GM21390 (cell line): ENCODE measurements at regions not wholly inside any gene's neighbourhood (a gene's known extent, or its start where the extent isn't known, plus 50 kb on each side); places are given as distances from the start of the nearest gene placed in this dataset.

Source experiments
- ATAC-seq: cut with Tn5 transposase; IDR thresholded peaks from one replicate; pipeline ENCODE4 v1.9.1; 2021; ENCODE audit not compliant: unreplicated experiment

DNA sequence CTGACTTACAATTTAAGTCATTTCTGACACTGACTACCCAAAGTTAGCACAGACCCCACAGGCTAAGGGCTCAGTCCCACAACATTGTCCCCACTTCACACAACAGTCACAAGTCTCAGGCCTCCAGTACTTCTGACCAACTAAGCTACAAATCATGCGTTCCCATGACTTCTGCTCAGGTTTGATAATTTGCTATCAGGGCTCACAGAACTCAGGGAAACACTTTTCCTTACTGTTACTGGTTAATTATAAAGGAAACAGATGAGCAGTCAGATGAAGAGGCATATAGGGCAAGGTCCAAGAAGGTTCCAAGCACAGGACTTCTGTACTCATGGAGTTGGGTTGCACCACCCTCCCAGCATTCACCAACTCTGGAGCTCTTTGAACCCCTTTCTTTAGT is 151.2 kb upstream of the TNR start:
- no peak for ATAC-seq

DNA sequence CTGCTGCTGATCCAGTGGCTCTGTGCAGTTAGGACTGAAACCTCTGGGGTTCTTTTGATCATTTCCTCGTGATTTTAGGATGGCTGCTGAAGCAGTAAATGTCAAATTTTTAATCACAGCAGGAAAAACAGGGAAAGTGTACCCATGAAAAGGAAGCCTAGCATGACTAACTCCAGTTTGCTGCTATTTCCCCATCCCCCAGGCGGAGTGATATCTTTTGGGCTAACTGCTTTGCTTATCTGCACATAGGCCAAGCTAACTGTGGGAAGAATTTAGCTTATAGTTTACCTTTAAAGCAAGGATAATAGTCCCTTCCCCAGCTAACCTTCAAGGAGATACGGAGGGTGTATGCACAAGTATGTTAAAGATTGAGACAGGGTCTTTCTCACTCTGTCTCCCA is 149.8 kb upstream of the TNR start:
- no peak for ATAC-seq

DNA sequence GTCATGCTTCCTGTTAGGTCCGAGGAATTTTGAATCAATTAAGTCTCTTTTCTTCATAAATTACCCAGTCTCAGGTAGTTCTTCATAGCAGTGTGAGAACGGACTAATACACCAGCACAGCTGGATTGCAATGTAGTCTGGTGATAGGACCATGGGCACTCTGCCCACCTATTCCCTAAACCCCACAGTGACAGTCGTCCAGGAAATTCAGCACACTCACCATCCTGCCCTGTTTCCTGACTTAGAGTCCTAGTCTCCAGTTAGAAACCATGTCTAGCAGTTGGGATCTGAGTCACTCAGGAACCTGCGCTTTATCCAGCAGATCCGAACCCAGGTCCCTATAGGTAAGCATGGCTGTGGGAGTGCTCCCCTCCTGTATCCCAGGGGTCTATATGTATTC is 149.3 kb upstream of the TNR start:
- no peak for ATAC-seq

DNA sequence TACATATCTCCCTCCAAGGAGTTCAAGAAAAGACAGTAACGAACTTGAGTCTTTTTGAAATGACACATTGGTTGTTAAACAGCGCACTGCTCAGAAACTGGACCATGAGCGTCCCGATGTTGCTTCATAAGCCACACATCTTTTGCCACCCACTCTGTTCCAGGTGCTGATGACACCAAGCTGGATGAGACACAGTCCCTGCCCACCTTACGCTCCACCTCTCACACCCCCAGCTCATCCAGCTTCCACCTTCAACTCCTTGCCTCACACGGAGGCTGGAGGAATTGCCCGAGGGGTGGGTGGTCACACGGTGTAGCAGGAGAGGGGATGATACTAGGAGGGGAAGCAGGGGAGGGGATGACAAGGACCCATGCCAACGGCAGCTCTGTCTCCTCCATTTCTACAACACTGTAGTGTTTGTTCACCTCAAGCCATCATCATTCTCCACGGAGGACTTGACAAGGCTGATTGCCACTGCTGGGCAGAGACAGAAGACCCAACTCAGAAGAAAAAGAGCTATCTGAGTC is 148.5 kb upstream of the TNR start:
- ATAC-seq, result no peak

DNA sequence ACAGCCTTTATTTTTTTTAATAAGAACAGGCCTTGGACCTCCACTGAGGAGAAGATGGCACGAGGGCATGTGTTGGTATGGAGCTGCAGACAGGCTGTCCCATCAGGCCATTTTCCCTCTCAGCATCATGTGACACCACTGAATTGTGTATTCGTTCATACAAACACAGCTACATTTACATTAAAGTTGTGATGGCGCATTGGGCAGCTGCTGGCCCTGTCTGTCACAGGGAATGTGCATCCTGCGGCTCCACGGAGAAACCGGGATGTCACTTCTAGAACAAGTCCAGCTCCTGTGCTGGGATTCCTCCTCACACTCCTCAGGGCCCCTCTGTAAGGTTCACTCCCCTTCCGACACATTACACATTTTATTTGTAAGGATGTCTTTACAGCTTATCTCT is 147.6 kb upstream of the TNR start:
- ATAC-seq, result no peak

DNA sequence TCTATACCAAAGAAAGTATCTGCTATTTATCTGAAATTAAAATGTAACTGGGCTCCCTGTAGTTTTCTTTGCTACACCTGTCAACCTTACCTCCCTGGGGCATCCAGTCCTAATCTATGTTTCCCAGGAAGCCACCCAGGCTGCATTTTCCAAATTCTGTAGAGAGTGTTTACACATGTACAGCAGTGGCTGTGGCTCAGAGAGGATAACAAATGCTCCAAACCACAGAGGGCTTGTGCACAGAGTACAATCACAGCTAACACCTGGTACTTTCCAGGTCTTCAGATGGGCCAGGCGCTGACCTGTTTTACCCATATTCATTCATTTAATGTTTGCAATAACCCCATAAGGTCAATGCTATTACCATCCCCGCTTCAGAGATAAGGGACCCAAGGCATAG is 146.5 kb upstream of the TNR start:
- no peak for ATAC-seq

DNA sequence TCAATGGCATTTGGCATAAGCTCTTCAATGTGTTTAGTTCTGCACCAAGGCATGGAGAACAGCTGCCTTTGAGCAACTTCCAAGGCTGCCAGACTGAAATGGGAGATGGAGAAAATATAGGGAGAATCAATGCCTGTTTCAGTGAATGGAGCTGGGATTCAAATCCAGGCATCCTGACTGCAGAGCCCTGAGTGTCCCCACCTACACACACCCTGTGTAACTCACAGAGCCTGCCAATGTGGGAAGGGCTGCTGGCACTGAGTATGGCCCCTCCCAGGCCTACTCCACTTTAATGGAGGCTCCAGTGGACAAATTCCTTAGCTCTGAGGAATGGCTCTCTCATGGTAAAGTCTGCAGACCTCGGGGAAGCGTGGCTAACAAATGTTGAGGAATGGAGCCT is 145.6 kb upstream of the TNR start:
- no peak for ATAC-seq

DNA sequence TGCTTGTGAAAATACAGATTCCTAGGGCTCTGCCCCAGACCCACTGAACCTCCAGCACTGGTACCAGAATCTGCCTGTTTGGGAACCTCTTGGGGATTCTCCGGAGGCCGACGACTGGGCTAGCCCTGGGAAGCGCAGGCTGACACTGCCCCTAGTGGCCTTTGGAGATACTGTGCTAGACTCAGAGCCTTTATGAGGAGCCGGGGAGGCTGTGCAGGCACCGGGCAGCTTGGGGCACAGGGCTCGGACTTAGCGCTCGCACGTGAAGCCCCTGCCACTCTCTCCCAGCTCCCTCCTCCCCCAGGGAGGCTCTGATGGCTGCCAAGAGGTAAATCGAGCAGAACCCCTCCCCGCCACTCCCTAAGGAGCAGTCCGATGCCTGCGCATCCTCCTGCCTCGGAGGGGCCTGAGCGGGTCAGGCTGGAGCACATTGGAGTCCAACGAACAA is 144.6 kb upstream of the TNR start:
- ATAC-seq, result peak; percentile 80

DNA sequence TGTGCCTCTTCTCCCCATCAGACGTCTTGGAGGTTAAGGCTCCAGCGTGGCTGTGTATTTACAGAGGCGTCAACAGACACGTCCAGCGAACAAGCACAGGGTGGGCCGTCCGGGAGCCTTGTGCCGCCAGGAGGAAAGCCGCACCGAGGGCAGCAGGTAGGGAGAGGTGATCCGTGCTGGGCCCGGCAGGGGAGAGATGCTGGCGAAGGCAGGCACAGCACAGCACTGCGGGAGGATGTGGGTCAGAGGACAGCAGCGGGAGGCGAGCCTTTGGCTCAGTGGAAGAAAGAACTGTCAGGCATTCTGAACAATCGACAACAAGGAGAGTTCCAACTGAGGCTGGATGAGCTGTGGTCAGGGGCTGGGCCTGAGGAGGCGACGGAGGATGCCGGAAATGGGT is 144.1 kb upstream of the TNR start:
- no peak for ATAC-seq

DNA sequence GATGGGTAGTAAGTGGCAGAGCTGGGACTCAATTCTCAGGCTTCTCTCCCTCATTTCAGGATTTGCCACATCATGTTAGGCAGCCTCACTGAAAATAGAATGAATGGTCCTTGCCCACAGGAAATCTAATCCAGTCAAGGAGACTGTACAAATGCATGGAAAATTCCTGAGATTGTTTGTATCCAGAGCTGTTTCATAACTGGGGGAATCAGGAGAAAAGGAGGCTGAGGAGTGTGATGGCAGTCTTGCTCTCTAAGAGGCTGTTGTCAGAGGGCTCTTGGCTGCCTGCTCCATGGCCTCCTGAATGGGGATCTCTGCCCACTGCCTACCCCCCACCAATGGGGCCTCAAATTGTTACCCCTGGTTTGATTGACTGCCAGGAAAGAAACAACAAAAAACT is 141.9 kb upstream of the TNR start:
- ATAC-seq, result no peak

DNA sequence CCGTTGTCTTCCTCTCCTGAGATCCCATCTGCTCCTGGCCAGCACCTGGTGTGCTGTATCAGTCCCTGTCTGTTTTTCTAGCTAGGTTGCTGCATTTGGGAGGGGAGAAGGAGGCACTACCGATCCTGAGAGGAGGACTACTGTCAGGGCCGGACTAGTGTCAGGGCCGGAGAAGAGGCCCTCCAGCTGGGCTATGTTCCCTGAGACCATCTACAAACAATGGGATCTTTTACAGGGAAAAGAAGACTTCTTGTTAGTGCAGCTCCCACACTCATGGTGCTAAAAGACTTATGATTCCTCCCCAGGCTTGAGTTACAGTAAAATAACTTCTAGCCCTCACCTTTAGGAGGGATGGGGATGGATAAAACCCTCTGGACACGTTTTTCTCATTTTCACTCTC is 141.0 kb upstream of the TNR start:
- no peak for ATAC-seq

DNA sequence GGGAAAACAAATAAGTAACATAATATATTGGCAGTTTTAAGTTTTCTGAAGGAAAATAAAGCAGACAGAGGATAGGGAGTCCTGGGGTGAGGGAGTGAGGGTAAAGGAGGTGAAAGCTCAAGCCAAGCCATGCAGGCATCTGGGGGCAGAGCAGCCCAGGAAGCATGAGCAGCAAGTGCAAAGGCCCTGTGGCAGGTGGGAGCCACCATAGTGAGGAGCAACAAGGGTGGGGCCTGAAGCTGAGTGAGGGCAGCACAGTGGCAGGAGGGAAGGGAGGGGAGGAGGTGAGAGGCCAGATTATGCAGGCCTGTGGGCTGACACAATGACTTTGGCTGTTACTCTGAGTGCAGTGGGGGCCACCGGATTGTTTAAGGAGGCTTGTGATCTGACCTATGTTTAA is 138.8 kb upstream of the TNR start:
- ATAC-seq, result no peak

DNA sequence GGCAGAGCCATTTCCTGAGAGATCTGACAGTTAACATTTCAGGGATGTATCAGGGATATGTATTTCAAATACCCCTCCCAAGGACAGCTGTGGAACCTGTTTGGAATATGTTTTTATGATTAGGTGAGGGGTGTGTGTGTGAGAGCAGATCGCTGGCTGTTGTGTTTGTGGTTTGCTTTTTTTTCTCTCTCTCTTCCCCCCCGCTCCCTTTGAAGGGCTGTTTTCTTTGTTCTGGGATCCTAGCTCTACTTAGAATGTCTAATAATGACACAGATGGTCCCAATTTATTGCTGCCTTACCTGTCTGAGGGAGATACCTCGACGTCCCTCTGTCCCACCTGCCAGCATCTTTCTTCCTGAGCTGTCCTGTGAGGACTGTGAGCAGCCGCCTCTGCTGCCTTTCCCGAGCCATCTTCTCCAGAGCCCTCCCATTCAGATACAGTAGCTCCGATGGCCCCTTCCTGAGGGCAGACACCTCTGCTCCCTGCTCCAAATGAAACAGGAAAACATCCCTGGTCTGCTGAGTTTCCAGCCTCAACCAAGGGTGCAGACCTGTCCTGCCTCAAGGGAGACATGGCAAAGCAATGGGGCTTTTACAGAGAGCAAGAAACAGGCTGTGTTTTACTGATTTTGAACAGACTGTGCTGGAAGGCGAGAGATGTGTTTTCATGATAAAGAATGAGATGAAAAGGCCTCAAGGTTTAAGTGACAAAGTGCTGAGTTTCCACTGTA is 138.0 kb upstream of the TNR start:
- ATAC-seq, result no peak

DNA sequence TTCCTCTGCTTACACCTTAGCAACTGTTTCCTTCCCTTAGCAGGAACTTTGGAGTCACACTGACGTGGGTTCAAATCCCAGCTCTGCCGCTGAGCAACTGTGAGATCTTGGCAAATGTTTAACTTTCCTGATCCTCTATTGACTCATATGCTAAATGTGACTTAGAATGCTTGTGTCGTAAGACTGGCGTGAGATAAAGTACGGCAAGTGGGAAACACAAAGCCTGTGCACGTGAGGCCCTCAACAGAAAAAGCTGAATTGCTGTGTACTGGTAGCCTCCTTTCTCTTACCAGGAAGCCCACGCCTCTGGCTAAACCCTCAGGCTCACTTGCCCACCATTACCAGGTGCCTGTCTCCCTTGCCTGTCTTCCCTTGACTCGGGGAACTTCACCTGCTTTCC is 135.4 kb upstream of the TNR start:
- no peak for ATAC-seq

DNA sequence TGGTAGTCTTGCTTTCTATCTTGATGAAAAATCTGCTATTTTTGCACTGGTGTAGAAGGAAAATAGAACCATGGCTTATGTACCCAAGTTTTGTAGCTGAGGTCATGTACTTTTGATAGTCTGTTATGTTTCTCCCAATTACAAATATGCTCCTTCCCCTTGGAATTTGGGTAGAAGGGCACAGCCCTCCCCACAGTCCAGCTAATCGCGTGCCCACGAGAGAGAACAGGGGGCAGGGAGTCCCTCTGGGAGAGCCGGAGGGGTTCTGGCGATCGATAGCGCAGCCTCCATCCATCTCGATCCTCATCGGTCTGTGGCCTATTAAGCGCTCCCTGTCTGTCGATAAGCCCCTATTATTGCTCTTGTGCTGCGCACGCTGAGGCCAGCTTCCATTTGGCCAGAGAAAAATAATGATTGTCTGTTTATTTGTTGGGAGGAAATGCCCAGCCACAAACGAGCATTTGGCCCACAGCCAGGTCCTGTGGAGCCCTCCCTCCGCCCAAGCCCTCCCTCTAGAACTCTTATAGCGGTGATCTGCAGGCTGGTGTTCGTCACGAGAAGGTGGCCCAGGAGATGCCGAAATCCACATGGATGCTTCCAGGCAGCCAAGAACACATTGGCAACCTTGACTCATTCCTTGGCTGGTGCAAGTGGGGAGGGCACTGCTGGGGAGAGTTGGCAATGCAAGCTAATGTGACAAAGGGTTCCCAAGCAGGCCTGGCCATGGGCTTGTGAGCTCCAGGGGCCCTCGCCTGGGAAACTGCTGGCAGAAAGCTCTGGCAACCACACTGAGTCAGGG is 134.7 kb upstream of the TNR start:
- ATAC-seq, result no peak

DNA sequence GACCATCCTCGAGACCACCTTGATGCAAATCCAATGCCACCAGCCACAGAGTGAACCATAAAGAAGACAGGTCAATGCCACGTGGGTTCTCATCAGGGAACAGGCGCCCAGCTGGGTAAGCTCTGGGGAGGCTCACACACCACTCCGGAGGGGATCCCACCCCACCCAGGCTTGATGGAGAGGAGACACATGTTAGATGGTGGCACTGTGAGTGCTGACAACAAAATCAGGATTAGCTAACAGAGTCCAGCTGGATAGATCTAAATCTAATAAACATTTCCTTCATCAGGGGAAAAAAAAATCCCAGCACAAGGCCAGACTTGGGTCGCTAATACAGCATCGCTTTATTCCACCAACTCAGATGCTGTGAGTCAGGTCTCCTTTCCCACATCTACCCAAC is 132.2 kb upstream of the TNR start:
- no peak for ATAC-seq

DNA sequence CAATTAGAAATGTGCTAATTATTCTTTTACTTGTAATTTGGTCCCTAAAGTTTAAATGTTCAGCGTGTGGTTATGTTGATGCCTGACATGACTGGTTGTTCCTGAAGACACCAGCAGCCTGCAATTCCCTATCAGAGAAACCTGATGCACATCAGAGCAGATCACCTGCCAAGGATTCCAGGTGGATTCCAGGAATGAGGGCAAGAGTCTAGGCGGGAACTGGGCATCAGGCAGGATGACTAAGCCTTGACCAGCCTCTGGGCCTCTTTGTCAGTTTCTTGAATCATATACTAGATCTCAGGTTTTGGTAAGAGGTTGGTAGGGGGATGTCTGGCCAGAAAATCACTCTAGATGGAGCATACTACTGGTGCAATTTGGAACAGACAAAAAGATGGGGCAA is 130.7 kb upstream of the TNR start:
- ATAC-seq, result no peak

DNA sequence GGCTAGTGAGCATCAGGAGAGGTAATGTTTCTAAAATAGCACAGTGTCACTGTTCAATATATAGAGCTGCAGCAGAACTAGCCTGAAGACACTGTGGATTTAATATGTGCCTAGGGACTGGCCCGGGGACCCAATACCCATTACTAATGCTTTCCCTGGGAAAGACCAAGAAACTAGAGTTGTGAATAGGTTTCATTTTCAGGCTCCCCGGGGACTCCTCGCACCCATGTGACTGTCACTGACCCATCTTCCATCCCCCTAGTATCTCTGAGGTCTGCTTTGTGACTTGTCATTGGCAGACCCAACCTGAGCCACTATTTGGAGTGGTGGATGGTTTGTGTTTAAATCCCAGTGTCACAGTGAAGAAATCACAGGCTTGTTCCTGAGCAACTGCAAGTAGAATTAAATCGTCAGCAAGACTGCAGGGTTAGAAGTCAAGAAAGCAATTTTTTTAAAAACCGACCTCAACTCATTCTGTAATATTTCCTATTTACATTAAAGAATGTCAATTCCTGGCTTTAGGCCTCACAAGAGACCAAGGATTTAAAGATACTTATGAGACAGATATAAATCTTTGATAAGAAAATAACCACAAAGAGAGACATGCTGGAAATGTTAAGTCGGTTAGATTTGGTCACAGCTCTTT is 130.0 kb upstream of the TNR start:
- ATAC-seq, result peak; percentile 77

DNA sequence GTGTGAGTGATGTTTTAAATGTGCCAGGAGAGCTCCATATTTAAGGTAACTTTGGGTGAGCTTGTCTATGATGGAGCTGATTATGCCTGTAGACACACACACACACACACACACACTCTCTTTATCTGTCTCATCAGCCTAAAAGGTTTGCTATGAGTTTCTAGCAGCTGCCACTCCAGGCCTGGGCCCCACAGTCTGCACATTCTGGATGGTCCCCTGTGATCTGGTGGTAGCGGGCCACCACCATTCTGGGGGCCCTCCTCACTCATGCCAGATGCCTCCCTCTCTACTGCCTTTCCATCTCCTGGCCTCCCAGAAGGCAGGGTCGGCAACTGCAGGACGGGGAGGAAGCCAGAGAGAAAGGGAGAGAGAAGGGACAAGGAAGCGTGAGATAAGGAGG is 129.2 kb upstream of the TNR start:
- no peak for ATAC-seq

DNA sequence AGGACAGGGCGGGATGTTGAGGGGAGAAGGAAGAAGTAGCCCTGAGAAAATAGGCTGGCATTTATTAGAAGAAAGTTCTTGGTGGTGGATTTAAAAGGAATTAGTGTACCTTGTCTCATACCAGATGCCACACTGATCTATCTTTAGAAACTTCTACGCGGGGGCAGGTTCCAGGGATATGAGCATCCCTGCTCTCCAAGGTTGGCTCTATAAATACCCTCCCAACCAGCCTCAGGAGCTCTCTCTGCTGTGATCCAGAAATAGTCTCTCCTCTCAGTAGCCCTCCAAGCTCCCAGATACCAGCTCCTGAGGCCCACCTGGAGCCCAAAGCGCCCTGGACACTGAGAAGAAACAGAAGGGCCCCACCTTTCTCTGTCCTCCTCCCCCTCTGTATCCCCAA is 128.3 kb upstream of the TNR start:
- no peak for ATAC-seq

DNA sequence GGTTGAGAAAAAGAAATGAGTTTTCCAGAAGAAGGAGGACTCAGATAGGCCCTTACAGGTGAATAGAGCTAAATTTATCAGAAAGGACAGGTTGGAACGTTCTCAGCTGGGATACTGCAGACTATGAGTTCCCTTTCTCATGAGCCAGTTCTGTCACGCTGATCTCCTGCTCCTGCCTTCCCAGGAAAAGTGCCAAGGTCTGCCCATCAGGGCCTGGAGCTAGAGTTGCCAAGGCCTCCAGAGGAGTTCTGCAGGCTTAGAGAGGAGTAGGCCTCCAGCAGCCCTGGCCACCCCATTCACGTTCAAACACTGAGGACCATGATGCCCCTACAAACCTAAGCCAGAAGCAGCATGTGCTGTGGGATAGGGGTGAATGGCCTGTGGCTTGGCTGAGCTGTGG is 126.8 kb upstream of the TNR start:
- no peak for ATAC-seq

DNA sequence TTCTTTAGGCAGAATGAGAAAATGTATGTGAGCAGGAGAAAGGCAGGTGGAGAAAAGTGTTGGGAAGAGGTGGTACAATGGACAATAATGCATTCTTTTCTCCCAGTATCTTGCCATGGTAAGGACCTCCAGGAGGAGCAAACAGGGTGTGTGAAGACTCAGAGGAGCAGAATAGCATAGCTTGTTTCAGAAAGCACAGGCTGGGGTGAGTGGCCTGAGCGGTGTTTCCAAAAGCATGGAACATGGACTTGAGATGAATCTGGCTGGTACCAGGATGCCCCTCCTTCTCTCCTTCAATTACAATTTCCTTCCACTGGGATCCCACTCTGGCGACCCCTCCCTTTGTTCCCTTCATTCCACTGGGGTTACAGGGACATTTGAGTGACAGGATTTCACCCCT is 123.4 kb upstream of the TNR start:
- no peak for ATAC-seq
